ENCODE measurements at regions not wholly inside any gene's neighbourhood (a gene's known extent, or its start where the extent isn't known, plus 50 kb on each side); places are given as distances from the start of the nearest gene placed in this dataset.
"Not testable (repeated sequence)": the region's sequence is repeated elsewhere in the genome, so short reads cannot be mapped to it uniquely, and the experiment has no call there.

DNA sequence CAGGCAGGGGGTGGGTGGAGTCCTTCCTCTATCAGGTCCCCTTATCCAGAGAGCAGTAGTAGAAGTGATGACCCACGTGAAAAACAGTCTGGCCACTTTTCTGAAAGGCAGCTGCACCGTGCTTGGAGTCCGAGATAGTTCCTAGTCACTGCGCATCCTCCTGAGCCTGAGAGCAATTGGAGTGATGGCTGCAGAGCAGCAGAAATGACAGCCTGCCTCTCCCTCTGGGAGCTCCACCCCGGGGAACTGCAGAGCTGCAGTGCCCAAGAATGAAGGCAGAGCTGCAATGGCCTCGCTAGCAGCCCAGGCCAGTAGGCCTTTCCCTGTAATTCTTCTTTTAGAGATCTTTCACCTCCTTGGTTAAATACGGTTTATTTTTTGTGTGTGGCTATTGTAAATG, 82.6 kb downstream of the CETN3 start:
- DNase-seq (ENCODE audit: low read depth, low spot score): no peak
- H3K4me3 ChIP-seq (ENCODE audit: low read depth, low read length): no peak overlapping the region
- H3K27ac ChIP-seq (ENCODE audit: low read depth, low read length): no peak overlapping the region
- ChIA-PET CTCF (no interaction called here), POLR2A (no interaction called here)
- no peaks in the 10 kb centered on the region for H3K9me3 ChIP-seq (ENCODE audit: control insufficient read depth, insufficient read depth, low read length)
- TF ChIP-seq, protein P1, sequence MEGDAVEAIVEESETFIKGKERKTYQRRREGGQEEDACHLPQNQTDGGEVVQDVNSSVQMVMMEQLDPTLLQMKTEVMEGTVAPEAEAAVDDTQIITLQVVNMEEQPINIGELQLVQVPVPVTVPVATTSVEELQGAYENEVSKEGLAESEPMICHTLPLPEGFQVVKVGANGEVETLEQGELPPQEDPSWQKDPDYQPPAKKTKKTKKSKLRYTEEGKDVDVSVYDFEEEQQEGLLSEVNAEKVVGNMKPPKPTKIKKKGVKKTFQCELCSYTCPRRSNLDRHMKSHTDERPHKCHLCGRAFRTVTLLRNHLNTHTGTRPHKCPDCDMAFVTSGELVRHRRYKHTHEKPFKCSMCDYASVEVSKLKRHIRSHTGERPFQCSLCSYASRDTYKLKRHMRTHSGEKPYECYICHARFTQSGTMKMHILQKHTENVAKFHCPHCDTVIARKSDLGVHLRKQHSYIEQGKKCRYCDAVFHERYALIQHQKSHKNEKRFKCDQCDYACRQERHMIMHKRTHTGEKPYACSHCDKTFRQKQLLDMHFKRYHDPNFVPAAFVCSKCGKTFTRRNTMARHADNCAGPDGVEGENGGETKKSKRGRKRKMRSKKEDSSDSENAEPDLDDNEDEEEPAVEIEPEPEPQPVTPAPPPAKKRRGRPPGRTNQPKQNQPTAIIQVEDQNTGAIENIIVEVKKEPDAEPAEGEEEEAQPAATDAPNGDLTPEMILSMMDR (IDR thresholded peaks at IDR 0.05; ENCODE audit: low read depth, low read length): no peak
- H3K27me3 ChIP-seq (ENCODE audit: control insufficient read depth, insufficient read depth, low read length): no peaks in the 10 kb centered on the region

DNA sequence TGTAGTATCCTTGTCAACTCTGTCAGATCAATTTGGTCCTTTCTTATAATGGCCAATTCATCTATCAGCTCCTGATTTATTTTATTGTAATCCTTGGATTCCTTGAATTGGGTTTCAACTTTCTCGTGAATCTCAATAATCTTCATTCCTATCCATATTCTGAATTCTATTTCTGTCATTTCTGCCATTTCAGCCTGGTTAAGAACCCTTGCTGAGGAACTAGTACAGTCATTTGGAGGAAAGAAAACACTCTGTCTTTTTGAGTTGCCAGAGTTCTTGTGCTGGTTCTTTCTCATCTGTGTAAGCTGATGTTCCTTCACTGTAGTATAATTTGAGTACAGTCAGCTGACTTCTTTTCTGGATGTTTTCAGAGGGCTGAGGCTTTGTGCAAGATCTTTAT, 84.5 kb downstream of the CETN3 start:
- ChIA-PET POLR2A (no interaction called here), CTCF (no interaction called here)
- H3K27ac ChIP-seq (ENCODE audit: low read depth, low read length): no peak overlapping the region
- H3K9me3 ChIP-seq (ENCODE audit: control insufficient read depth, insufficient read depth, low read length): no peaks in the 10 kb centered on the region
- H3K27me3 ChIP-seq (ENCODE audit: control insufficient read depth, insufficient read depth, low read length): no peaks in the 10 kb centered on the region
- no peak for DNase-seq (ENCODE audit: low read depth, low spot score)
- TF ChIP-seq, protein P1 (IDR thresholded peaks at IDR 0.05; ENCODE audit: low read depth, low read length): no peak
- no peak overlapping the region for H3K4me3 ChIP-seq (ENCODE audit: low read depth, low read length)

DNA sequence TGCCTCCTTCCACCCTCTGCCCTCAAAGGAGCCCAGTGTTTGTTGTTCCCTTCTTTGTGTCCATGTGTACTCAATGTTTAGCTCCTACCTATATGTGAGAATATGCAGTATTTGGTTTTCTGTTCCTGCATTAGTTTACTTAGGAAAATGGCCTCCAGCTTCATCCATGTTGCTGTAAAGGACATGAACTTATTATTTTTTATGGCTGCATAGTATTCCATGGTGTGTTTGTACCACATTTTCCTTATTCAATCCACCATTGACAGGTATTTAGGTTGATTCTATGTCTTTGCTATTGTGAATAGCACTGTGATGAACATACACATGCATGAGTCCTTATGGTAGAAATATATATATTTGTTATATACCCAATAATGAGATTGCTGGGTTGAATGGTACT, 89.2 kb downstream of the CETN3 start:
- POLR2A ChIA-PET; H3K27ac ChIP-seq (ENCODE audit: low read depth, low read length); H3K4me3 ChIP-seq (ENCODE audit: low read depth, low read length); H3K27me3 ChIP-seq (ENCODE audit: control insufficient read depth, insufficient read depth, low read length); DNase-seq (ENCODE audit: low read depth, low spot score); CTCF ChIA-PET; H3K9me3 ChIP-seq (ENCODE audit: control insufficient read depth, insufficient read depth, low read length): not testable (repeated sequence)

GRCh38 chr5:90312027-90312426, 97.5 kb downstream of the CETN3 start:
- no peaks in the 10 kb centered on the region for H3K27me3 ChIP-seq (ENCODE audit: control insufficient read depth, insufficient read depth, low read length)
- ChIA-PET POLR2A (no interaction called here), CTCF (no interaction called here)
- TF ChIP-seq, protein P1 (IDR thresholded peaks at IDR 0.05; ENCODE audit: low read depth, low read length): no peak
- H3K4me3 ChIP-seq (ENCODE audit: low read depth, low read length): no peak overlapping the region
- DNase-seq (ENCODE audit: low read depth, low spot score): no peak
- no peaks in the 10 kb centered on the region for H3K9me3 ChIP-seq (ENCODE audit: control insufficient read depth, insufficient read depth, low read length)
- no peak overlapping the region for H3K27ac ChIP-seq (ENCODE audit: low read depth, low read length)

DNA sequence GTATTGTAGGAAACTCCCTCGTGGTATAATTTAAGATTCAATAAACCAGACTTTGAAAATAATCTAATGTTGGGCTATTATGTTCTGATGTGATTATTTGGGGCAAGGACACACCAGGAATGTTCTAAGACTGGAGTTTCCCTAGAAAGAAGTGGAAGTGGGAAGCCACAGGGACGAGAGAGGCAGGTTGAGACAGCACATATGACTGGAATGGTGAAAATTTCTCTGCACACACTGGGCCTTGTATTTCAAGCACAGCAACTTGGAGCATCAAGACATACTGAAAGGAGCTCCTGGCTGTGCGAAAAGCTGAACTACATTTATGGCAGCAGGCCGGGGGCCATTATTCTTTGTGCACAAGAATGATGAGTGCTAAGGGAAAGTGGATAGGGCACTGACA, 98.2 kb downstream of the CETN3 start:
- TF ChIP-seq, protein P1 (IDR thresholded peaks at IDR 0.05; ENCODE audit: low read depth, low read length): no peak
- no peaks in the 10 kb centered on the region for H3K27me3 ChIP-seq (ENCODE audit: control insufficient read depth, insufficient read depth, low read length)
- DNase-seq (ENCODE audit: low read depth, low spot score): no peak
- ChIA-PET CTCF (no interaction called here), POLR2A (no interaction called here)
- H3K27ac ChIP-seq (ENCODE audit: low read depth, low read length): no peak overlapping the region
- no peaks in the 10 kb centered on the region for H3K9me3 ChIP-seq (ENCODE audit: control insufficient read depth, insufficient read depth, low read length)
- H3K4me3 ChIP-seq (ENCODE audit: low read depth, low read length): no peak overlapping the region

All from AG04450 (cell line).